Keratinocyte (primary cell): ENCODE measurements at regions not wholly inside any gene's neighbourhood (a gene's known extent, or its start where the extent isn't known, plus 50 kb on each side); places are given as distances from the start of the nearest gene placed in this dataset.

Experiments
- DNase-seq: peaks from one replicate; pipeline ENCODE4 v3.0.0-alpha.2; 2011; ENCODE audit warnings: low read depth, missing footprints, low spot score
- FAIRE-seq: peaks from 2 replicates; lab custom pipeline; 2011; peaks lifted over from hg19 to GRCh38; lab: Jason Lieb, UNC
- H2AFZ ChIP-seq: 2 replicates; pipeline ENCODE4 v1.6.0; 2012; ENCODE audit warnings: low read length, control low read depth, inconsistent platforms; ENCODE audit not compliant: control insufficient read depth
- H3K27ac ChIP-seq: 2 replicates; pipeline ENCODE4 v1.5.1; 2011; ENCODE audit warnings: low read length; ENCODE audit not compliant: control insufficient read depth, insufficient read depth
- H3K27me3 ChIP-seq: 3 replicates; pipeline ENCODE4 v1.6.0; 2011; ENCODE audit warnings: low read length; ENCODE audit not compliant: control insufficient read depth, insufficient read depth; ENCODE audit errors: extremely low read depth
- H3K36me3 ChIP-seq, 2 experiments: 2 replicates in 1 of 2; 3 replicates in 1 of 2; pipeline ENCODE4 v1.5.1; 2011; ENCODE audit warnings: low read length in 2 of 2, mild to moderate bottlenecking in 1 of 2; ENCODE audit not compliant: control insufficient read depth in 2 of 2, insufficient read depth in 2 of 2; ENCODE audit errors: extremely low read depth in 1 of 2
- H3K4me1 ChIP-seq: 3 replicates; pipeline ENCODE4 v1.5.1; 2011; ENCODE audit warnings: low read length; ENCODE audit not compliant: control insufficient read depth, insufficient read depth; ENCODE audit errors: extremely low read depth
- H3K4me2 ChIP-seq: 3 replicates; pipeline ENCODE4 v1.6.0; 2011; ENCODE audit warnings: low read depth, low read length; ENCODE audit not compliant: control insufficient read depth, insufficient read depth; ENCODE audit errors: extremely low read depth
- H3K4me3 ChIP-seq, 3 experiments: fragments of 200-600 bp in 1 of 3; sonication (generic) in 1 of 3; 2 replicates in 2 of 3; 3 replicates in 1 of 3; pipeline ENCODE4 v1.5.1; 2011 to 2016; ENCODE audit warnings: low read length in 3 of 3, mild to moderate bottlenecking in 3 of 3, control low read depth in 2 of 3, inconsistent platforms in 1 of 3, low read depth in 1 of 3, mixed read lengths in 1 of 3, mixed run types in 1 of 3, moderate library complexity in 1 of 3; ENCODE audit not compliant: control insufficient read depth in 2 of 3, insufficient read depth in 2 of 3; ENCODE audit errors: extremely low read depth in 1 of 3
- H3K79me2 ChIP-seq: 2 replicates; pipeline ENCODE4 v1.6.0; 2012; ENCODE audit warnings: low read length; ENCODE audit not compliant: control insufficient read depth, insufficient read depth
- H3K9ac ChIP-seq: 3 replicates; pipeline ENCODE4 v1.6.0; 2011; ENCODE audit warnings: low read length; ENCODE audit not compliant: control insufficient read depth, insufficient read depth; ENCODE audit errors: extremely low read depth
- H3K9me1 ChIP-seq: 3 replicates; pipeline ENCODE4 v1.6.0; 2011; ENCODE audit warnings: low read length; ENCODE audit not compliant: control insufficient read depth, insufficient read depth; ENCODE audit errors: extremely low read depth
- H3K9me3 ChIP-seq: 2 replicates; pipeline ENCODE4 v1.5.1; 2012; ENCODE audit warnings: low read depth, low read length; ENCODE audit not compliant: control insufficient read depth
- H4K20me1 ChIP-seq: 3 replicates; pipeline ENCODE4 v1.6.0; 2011; ENCODE audit warnings: low read length; ENCODE audit not compliant: control insufficient read depth, insufficient read depth; ENCODE audit errors: extremely low read depth
- EZH2 ChIP-seq: IDR thresholded peaks from one replicate; pipeline ENCODE4 v1.6.1; 2012; ENCODE audit warnings: inconsistent platforms, mild to moderate bottlenecking, low read length, moderate library complexity
- dilution Hi-C: fragments of 300-500 bp; cut with MboI; formaldehyde crosslinking; loops from one replicate; pipeline ENCODE4 v1.7.0; 2020; ENCODE audit warnings: low sequenced_read_pairs; ENCODE audit not compliant: extremely low pct_ligation_motif_present
- TF ChIP-seq, protein P1 (sequence below), 3 experiments: IDR thresholded peaks in 1 of 3; conservative IDR thresholded peaks in 1 of 3; optimal IDR thresholded peaks in 1 of 3; 2 replicates in 2 of 3; 3 replicates in 1 of 3; pipeline versions ENCODE3 to v1.5.1; 2011; ENCODE audit warnings: low read length in 3 of 3, mild to moderate bottlenecking in 3 of 3, moderate library complexity in 2 of 3, control low read depth in 1 of 3, inconsistent platforms in 1 of 3; ENCODE audit not compliant: insufficient read depth in 2 of 3; ENCODE audit errors: extremely low read depth in 1 of 3

DNA sequence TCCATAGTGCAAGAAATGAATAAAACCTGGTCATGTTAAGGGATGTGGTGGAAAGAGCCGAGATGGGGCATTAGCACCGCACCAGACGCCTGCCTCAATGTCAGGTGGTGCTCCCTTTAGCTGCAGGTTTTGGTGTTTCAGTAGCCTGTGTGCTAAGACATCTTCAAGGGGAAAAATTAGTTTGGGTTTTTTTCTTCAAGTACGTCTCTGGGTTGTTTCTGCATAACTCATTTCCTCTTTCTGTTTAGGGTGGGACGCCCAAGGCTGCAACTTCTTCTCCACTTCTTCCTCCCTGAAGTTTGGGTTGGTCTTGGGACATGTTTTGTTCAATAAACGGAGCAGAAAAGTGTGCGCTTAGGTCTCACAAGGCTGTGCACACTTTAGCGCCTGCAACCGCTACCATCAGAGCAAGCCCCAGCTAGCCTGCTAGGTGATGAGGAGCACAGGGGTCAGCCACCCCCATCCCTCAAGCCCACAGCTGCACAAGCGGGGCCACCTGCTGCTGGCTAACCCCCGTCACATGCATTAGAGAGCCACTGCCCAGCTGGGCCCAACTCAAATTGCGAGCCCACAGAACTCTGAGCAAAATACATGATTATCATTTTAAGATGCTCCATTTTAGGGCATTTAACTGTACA lies 1495.7 kb downstream of the TBC1D22A start:
- DNase-seq: no peak
- Histone ChIP-seq H3K9me1 (no peaks in the 10 kb centered on the region), H3K4me1 (no peaks in the 10 kb centered on the region), H3K9ac (no peak overlapping the region), H3K27me3 (no peaks in the 10 kb centered on the region), H3K4me2 (no peak overlapping the region), H3K27ac (no peak overlapping the region), H2AFZ (no peak overlapping the region), H3K4me3 (no peak overlapping the region), H3K36me3 (no peaks in the 10 kb centered on the region), H3K9me3 (peaks cover 15% of the 10 kb centered on the region), H4K20me1 (no peaks in the 10 kb centered on the region), H3K79me2 (no peaks in the 10 kb centered on the region)
- FAIRE-seq: no peak
- dilution Hi-C loops: no loop called here
- TF ChIP-seq, protein P1, sequence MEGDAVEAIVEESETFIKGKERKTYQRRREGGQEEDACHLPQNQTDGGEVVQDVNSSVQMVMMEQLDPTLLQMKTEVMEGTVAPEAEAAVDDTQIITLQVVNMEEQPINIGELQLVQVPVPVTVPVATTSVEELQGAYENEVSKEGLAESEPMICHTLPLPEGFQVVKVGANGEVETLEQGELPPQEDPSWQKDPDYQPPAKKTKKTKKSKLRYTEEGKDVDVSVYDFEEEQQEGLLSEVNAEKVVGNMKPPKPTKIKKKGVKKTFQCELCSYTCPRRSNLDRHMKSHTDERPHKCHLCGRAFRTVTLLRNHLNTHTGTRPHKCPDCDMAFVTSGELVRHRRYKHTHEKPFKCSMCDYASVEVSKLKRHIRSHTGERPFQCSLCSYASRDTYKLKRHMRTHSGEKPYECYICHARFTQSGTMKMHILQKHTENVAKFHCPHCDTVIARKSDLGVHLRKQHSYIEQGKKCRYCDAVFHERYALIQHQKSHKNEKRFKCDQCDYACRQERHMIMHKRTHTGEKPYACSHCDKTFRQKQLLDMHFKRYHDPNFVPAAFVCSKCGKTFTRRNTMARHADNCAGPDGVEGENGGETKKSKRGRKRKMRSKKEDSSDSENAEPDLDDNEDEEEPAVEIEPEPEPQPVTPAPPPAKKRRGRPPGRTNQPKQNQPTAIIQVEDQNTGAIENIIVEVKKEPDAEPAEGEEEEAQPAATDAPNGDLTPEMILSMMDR (optimal IDR thresholded peaks at IDR 0.05 in 1 of 3, IDR thresholded peaks at IDR 0.05 in 1 of 3, conservative IDR thresholded peaks at IDR 0.05 in 1 of 3; ENCODE audit: extremely low read depth in 1 of 3, insufficient read depth in 2 of 3, low read length in 3 of 3): no peak
- no peak for TF ChIP-seq EZH2

DNA sequence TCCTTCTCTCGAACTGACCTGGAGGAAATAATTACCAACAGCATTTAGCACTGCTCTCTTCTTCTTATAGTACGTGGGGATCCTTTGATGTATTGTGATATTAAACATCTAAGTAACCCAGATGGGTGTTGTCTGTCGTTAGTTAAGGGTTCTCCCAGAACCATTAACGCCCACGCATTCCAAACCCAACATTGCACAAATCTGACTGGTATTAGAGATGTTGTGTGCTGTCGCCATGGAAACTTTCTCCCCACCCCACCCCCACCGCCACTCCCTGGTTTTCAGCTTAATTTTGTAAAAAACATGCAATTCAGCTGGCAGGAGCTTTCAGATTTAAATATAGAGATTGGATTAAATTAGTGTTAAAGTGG lies 1495.2 kb downstream of the TBC1D22A start:
- Histone ChIP-seq H3K4me2 (no peak overlapping the region), H3K79me2 (no peaks in the 10 kb centered on the region), H4K20me1 (no peaks in the 10 kb centered on the region), H3K4me1 (no peaks in the 10 kb centered on the region), H3K9ac (no peak overlapping the region), H3K36me3 (no peaks in the 10 kb centered on the region), H3K4me3 (no peak overlapping the region), H2AFZ (no peak overlapping the region), H3K9me1 (no peaks in the 10 kb centered on the region), H3K27me3 (no peaks in the 10 kb centered on the region), H3K27ac (no peak overlapping the region), H3K9me3 (peaks cover 15% of the 10 kb centered on the region)
- no peak for TF ChIP-seq EZH2
- TF ChIP-seq, protein P1 (optimal IDR thresholded peaks at IDR 0.05 in 1 of 3, IDR thresholded peaks at IDR 0.05 in 1 of 3, conservative IDR thresholded peaks at IDR 0.05 in 1 of 3; ENCODE audit: extremely low read depth in 1 of 3, insufficient read depth in 2 of 3, low read length in 3 of 3): no peak
- DNase-seq (no peak), FAIRE-seq (no peak)
- dilution Hi-C loops: no loop called here
